Esophagus (tissue), 2 donors: ENCODE measurements at regions not wholly inside any gene's neighbourhood (a gene's known extent, or its start where the extent isn't known, plus 50 kb on each side); places are given as distances from the start of the nearest gene placed in this dataset.

ENCODE experiments used
- H3K27ac ChIP-seq, 2 donors: one replicate each; pipeline ENCODE4 v1.5.1; 2013; ENCODE audit warnings: low read depth in 2 of 2, mild to moderate bottlenecking in 2 of 2, inconsistent platforms in 1 of 2, low read length in 1 of 2, moderate library complexity in 1 of 2
- H3K27me3 ChIP-seq, 2 donors: one replicate each; pipeline ENCODE4 v1.6.1; 2013; ENCODE audit warnings: low read length in 2 of 2, control low read depth in 1 of 2, mild to moderate bottlenecking in 1 of 2; ENCODE audit not compliant: insufficient read depth in 2 of 2, control insufficient read depth in 1 of 2
- H3K36me3 ChIP-seq, 2 donors: one replicate each; pipeline ENCODE4 v1.6.1; 2013; ENCODE audit warnings: low read length in 1 of 2; ENCODE audit not compliant: control insufficient read depth in 2 of 2, insufficient read depth in 2 of 2
- H3K4me1 ChIP-seq, 2 donors: one replicate each; pipeline ENCODE4 v1.6.1; 2013; ENCODE audit warnings: low read length in 1 of 2; ENCODE audit not compliant: control insufficient read depth in 2 of 2, insufficient read depth in 2 of 2
- H3K4me3 ChIP-seq, 2 donors: one replicate each; pipeline ENCODE4 v1.5.1; 2013; ENCODE audit warnings: low read length in 2 of 2, mild to moderate bottlenecking in 2 of 2, low read depth in 1 of 2, moderate library complexity in 1 of 2
- H3K9me3 ChIP-seq, 2 donors: one replicate each; pipeline ENCODE4 v1.6.1; 2013; ENCODE audit warnings: mild to moderate bottlenecking in 2 of 2, low read depth in 1 of 2, low read length in 1 of 2, moderate library complexity in 1 of 2; ENCODE audit not compliant: control insufficient read depth in 2 of 2, insufficient read depth in 1 of 2
- WGBS, 2 donors: extraction: QIAGEN DNeasy Blood & Tissue Kit; methylation state at CpG; one replicate each; pipeline ENCODE4 v1.1.7; 2013; 5-methylcytosine and 5-hydroxymethylcytosine counted together
- donor health status: healthy with polysubstance abuse.
- donor health status: Bipolar disorder and iron deficiency.

DNA sequence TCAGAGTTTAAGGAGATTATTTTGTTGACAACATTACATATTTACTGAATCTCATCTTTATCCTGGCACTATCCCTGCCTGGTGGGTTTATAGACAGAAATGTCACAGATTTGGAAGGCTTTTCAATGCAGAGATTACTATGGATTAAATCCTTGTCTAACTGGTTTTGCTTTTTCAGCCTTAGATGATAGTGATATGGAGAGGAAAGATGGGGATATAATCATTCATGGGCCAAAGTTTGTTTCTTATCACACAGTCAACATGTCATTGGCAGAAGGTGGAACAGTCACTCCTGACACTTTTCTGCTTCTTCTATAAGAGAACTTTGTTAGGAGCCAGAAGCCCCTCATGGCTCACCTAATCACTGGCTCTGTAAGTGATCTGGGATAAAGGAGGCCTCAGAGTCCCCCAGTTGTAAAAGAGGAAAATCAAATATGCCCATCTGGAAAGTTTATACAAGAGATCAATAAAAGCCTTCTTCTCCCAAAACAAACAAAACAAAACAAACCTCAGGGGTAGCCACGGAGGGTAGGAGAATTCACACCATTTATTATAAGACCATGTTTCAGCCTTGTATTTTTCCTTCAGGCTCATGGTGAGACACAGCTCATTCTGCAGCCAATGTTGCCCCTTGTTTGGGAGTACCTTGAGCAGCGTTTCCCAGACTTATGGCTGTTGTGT lies 101.2 kb downstream of the PCSK1 start:
- no peaks in the 10 kb centered on the region for H3K27me3 ChIP-seq
- no peaks in the 10 kb centered on the region for H3K9me3 ChIP-seq
- peaks cover 0 to 4% of the 10 kb centered on the region in 2 donors for H3K4me1 ChIP-seq
- H3K36me3 ChIP-seq: no peaks in the 10 kb centered on the region
- no peak overlapping the region for H3K27ac ChIP-seq
- no peak overlapping the region for H3K4me3 ChIP-seq
- 53 to 75% methylated on average over 2 of the region's 2 CpGs for WGBS, 2 donors

GRCh38 chr5:96331210-96331609 lies 101.8 kb downstream of the PCSK1 start:
- H3K27me3 ChIP-seq: no peaks in the 10 kb centered on the region
- no peak overlapping the region for H3K4me3 ChIP-seq
- peaks cover 0 to 4% of the 10 kb centered on the region in 2 donors for H3K4me1 ChIP-seq
- H3K36me3 ChIP-seq: no peaks in the 10 kb centered on the region
- H3K9me3 ChIP-seq: no peaks in the 10 kb centered on the region
- WGBS, 2 donors: 45 to 66% methylated on average over 3 of the region's 3 CpGs
- H3K27ac ChIP-seq: no peak overlapping the region

GRCh38 chr5:96330530-96331140 lies 102.4 kb downstream of the PCSK1 start:
- H3K9me3 ChIP-seq: no peaks in the 10 kb centered on the region
- no peak overlapping the region for H3K4me3 ChIP-seq
- WGBS, 2 donors: 92 to 93% methylated on average over 4 of the region's 4 CpGs
- H3K36me3 ChIP-seq: no peaks in the 10 kb centered on the region
- H3K27ac ChIP-seq: no peak overlapping the region
- no peaks in the 10 kb centered on the region for H3K27me3 ChIP-seq
- H3K4me1 ChIP-seq: peaks cover 0 to 4% of the 10 kb centered on the region in 2 donors

GRCh38 chr5:96329886-96330529 lies 103.0 kb downstream of the PCSK1 start:
- Histone ChIP-seq H3K4me3 (no peak overlapping the region), H3K4me1 (peaks cover 0 to 4% of the 10 kb centered on the region in 2 donors), H3K9me3 (no peaks in the 10 kb centered on the region), H3K27ac (no peak overlapping the region), H3K27me3 (no peaks in the 10 kb centered on the region), H3K36me3 (no peaks in the 10 kb centered on the region)
- WGBS, 2 donors: 89 to 95% methylated on average over 2 of the region's 2 CpGs

DNA sequence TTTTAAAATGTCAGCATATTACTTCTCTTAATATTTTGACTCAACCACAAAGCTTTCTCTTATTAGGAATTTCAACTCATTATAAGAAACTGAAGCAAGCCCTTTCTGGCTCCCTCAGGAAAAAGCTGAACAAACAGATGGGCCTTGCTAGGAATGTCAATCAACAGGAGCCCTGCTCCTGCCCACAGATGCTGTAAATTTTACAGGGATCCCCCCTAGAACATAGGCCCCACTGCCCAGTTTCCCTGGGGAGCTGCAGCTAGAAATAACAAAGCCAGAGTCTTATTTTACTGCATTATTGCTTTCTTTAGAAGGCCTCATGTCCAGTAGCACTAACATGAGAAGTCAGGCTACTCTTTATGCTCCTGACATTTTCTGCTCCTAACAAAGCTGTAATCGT lies 103.8 kb downstream of the PCSK1 start:
- WGBS, 2 donors: 82 to 84% methylated on average over 1 of the region's 1 CpG
- no peaks in the 10 kb centered on the region for H3K36me3 ChIP-seq
- no peak overlapping the region for H3K4me3 ChIP-seq
- no peaks in the 10 kb centered on the region for H3K27me3 ChIP-seq
- H3K27ac ChIP-seq: no peak overlapping the region
- H3K4me1 ChIP-seq: peaks cover 0 to 4% of the 10 kb centered on the region in 2 donors
- H3K9me3 ChIP-seq: no peaks in the 10 kb centered on the region

GRCh38 chr5:96327722-96328121 lies 105.3 kb downstream of the PCSK1 start:
- Histone ChIP-seq H3K36me3 (no peaks in the 10 kb centered on the region), H3K9me3 (no peaks in the 10 kb centered on the region), H3K27me3 (no peaks in the 10 kb centered on the region), H3K4me1 (peaks cover 0 to 3% of the 10 kb centered on the region in 2 donors), H3K27ac (no peak overlapping the region), H3K4me3 (no peak overlapping the region)
- 63 to 83% methylated on average over 2 of the region's 2 CpGs for WGBS, 2 donors

DNA sequence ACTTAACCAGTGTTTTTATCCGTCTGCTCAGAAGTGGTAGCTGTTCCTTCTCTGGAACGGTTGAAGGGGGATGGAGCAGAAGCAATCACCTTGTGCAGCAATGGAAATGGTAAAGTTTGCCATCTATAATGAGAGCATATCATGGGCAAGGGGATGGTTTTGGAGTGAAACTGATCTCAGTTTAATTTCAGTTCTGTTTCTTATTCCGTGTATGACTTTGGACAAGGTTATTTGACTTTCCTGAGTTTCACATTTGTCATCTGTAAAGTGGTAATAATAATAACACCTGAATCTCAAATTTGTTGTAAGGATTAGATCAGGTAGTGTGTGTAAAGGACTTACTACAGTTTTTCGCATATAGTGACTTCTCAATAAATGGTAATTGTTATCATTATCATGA lies 106.1 kb downstream of the PCSK1 start:
- H3K36me3 ChIP-seq: no peaks in the 10 kb centered on the region
- no peak overlapping the region for H3K4me3 ChIP-seq
- H3K9me3 ChIP-seq: no peaks in the 10 kb centered on the region
- no peak overlapping the region for H3K27ac ChIP-seq
- H3K4me1 ChIP-seq: no peaks in the 10 kb centered on the region
- WGBS, 2 donors: 91 to 93% methylated on average over 4 of the region's 4 CpGs
- H3K27me3 ChIP-seq: no peaks in the 10 kb centered on the region

DNA sequence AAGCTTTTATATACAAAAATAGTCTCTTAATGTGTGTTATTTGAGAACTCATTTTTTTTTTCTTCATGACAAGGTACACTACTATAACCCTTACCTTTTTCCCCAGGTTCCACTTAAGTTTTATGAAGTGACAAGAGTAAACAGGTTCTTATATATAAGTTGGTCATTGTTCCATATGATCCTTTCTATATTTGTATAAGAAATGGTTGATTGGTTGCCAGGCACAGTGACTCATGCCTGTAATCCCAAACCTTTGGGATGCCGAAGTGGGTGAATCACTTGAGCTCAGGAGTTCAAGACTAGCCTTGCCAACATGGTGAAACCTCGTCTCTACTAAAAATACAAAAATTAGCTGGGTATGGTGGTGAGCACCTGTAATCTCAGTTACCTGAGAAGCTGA lies 108.3 kb downstream of the PCSK1 start:
- H3K27ac ChIP-seq: no peak overlapping the region
- no peaks in the 10 kb centered on the region for H3K4me1 ChIP-seq
- no peaks in the 10 kb centered on the region for H3K9me3 ChIP-seq
- no peaks in the 10 kb centered on the region for H3K27me3 ChIP-seq
- 45 to 61% methylated on average over 2 of the region's 2 CpGs for WGBS, 2 donors
- no peaks in the 10 kb centered on the region for H3K36me3 ChIP-seq
- H3K4me3 ChIP-seq: no peak overlapping the region

DNA sequence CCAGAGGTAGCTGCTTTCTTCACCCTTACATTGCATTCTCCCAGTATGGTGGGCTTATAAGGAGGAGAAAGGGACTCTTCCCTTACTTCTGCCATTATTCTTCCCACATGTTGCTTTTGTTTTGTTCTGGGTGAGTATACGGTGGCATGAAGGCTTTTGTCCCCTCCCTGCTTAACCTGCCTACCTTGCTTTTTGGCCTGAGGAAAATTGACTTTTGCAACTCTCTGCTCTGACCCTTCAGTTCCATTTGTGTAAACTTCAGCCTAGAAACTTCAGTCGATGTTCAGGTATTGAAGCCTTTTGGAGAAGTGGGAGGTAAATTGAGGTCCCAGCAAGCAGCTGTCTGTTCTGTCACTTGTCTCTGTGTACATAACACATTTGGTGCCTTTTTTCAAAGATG lies 110.2 kb downstream of the PCSK1 start:
- WGBS, 2 donors: 56 to 69% methylated on average over 2 of the region's 2 CpGs
- Histone ChIP-seq H3K27me3 (no peaks in the 10 kb centered on the region), H3K9me3 (no peaks in the 10 kb centered on the region), H3K4me1 (no peaks in the 10 kb centered on the region), H3K27ac (no peak overlapping the region), H3K36me3 (no peaks in the 10 kb centered on the region), H3K4me3 (no peak overlapping the region)
